ENCODE measurements at regions not wholly inside any gene's neighbourhood (a gene's known extent, or its start where the extent isn't known, plus 50 kb on each side); places are given as distances from the start of the nearest gene placed in this dataset.

- H3K36me3 ChIP-seq (ENCODE audit: low read length): no peaks in the 10 kb centered on the region
- TF ChIP-seq CTCF (IDR thresholded peaks at IDR 0.05; ENCODE audit: insufficient read depth, low read length, poor library complexity, severe bottlenecking): no peak
- no peak for TF ChIP-seq EZH2phosphoT487 (conservative IDR thresholded peaks at IDR 0.05; ENCODE audit: low read length)
- H3K27me3 ChIP-seq (ENCODE audit: low read length): no peaks in the 10 kb centered on the region
- no peaks in the 10 kb centered on the region for H3K79me2 ChIP-seq (ENCODE audit: insufficient read depth, low read length)
- H4K20me1 ChIP-seq (ENCODE audit: low read depth, low read length): no peaks in the 10 kb centered on the region
- no peak overlapping the region for H2AFZ ChIP-seq (ENCODE audit: low read depth, low read length, severe bottlenecking)
- H3K9me2 ChIP-seq (replicated peaks; ENCODE audit: insufficient read depth, low read length): no peaks in the 10 kb centered on the region
- no peak overlapping the region for H3K4me2 ChIP-seq (ENCODE audit: low read depth, low read length, poor library complexity, severe bottlenecking)
- no peak overlapping the region for H3K4me3 ChIP-seq (ENCODE audit: insufficient read depth, low read length, poor library complexity, severe bottlenecking)
- no peak overlapping the region for H3K9ac ChIP-seq (ENCODE audit: low read length)
- no peaks in the 10 kb centered on the region for H3K9me3 ChIP-seq (ENCODE audit: insufficient read depth, low read length)
- H3K27ac ChIP-seq (ENCODE audit: low read depth, low read length): no peak overlapping the region
- H3F3A ChIP-seq (ENCODE audit: insufficient read depth): no peaks in the 10 kb centered on the region
Observed at GRCh38 chr9:86795823-86796553, 151.3 kb downstream of the GAS1 start.

- no peak overlapping the region for H3K9ac ChIP-seq (ENCODE audit: low read length)
- no peak overlapping the region for H3K27ac ChIP-seq (ENCODE audit: low read depth, low read length)
Observed at GRCh38 chr9:86795047-86795442, 152.3 kb downstream of the GAS1 start.

GRCh38 chr9:86794391-86795046 lies 152.8 kb downstream of the GAS1 start:
- Histone ChIP-seq H3K4me3 (ENCODE audit: insufficient read depth, low read length, poor library complexity, severe bottlenecking) (no peak overlapping the region), H4K20me1 (ENCODE audit: low read depth, low read length) (no peaks in the 10 kb centered on the region), H3K9me3 (ENCODE audit: insufficient read depth, low read length) (no peaks in the 10 kb centered on the region), H3K36me3 (ENCODE audit: low read length) (no peaks in the 10 kb centered on the region), H3K27me3 (ENCODE audit: low read length) (no peaks in the 10 kb centered on the region), H2AFZ (ENCODE audit: low read depth, low read length, severe bottlenecking) (no peak overlapping the region), H3K79me2 (ENCODE audit: insufficient read depth, low read length) (no peaks in the 10 kb centered on the region), H3K9ac (ENCODE audit: low read length) (no peak overlapping the region), H3F3A (ENCODE audit: insufficient read depth) (no peaks in the 10 kb centered on the region), H3K4me2 (ENCODE audit: low read depth, low read length, poor library complexity, severe bottlenecking) (no peak overlapping the region), H3K27ac (ENCODE audit: low read depth, low read length) (no peak overlapping the region), H3K9me2 (replicated peaks; ENCODE audit: insufficient read depth, low read length) (no peaks in the 10 kb centered on the region)
- TF ChIP-seq CTCF (IDR thresholded peaks at IDR 0.05; ENCODE audit: insufficient read depth, low read length, poor library complexity, severe bottlenecking) (no peak), EZH2phosphoT487 (conservative IDR thresholded peaks at IDR 0.05; ENCODE audit: low read length) (no peak)

More at GRCh38 chr9:86795047-86795442, 152.3 kb downstream of the GAS1 start:
- Histone ChIP-seq H3F3A (ENCODE audit: insufficient read depth) (no peaks in the 10 kb centered on the region), H3K9me2 (replicated peaks; ENCODE audit: insufficient read depth, low read length) (no peaks in the 10 kb centered on the region), H3K4me2 (ENCODE audit: low read depth, low read length, poor library complexity, severe bottlenecking) (no peak overlapping the region), H3K36me3 (ENCODE audit: low read length) (no peaks in the 10 kb centered on the region), H2AFZ (ENCODE audit: low read depth, low read length, severe bottlenecking) (no peak overlapping the region), H4K20me1 (ENCODE audit: low read depth, low read length) (no peaks in the 10 kb centered on the region), H3K9me3 (ENCODE audit: insufficient read depth, low read length) (no peaks in the 10 kb centered on the region), H3K27me3 (ENCODE audit: low read length) (no peaks in the 10 kb centered on the region), H3K79me2 (ENCODE audit: insufficient read depth, low read length) (no peaks in the 10 kb centered on the region), H3K4me3 (ENCODE audit: insufficient read depth, low read length, poor library complexity, severe bottlenecking) (no peak overlapping the region)
- TF ChIP-seq EZH2phosphoT487 (conservative IDR thresholded peaks at IDR 0.05; ENCODE audit: low read length): no peak
- no peak for TF ChIP-seq CTCF (IDR thresholded peaks at IDR 0.05; ENCODE audit: insufficient read depth, low read length, poor library complexity, severe bottlenecking)
